GM12873 (cell line): ENCODE measurements at regions not wholly inside any gene's neighbourhood (a gene's known extent, or its start where the extent isn't known, plus 50 kb on each side); places are given as distances from the start of the nearest gene placed in this dataset.

Experiments used
- TF ChIP-seq, protein P1 (sequence below): IDR thresholded peaks from 2 replicates; pipeline ENCODE4 v1.5.1; 2012; ENCODE audit warnings: low read depth, mild to moderate bottlenecking, moderate library complexity, low read length, control low read depth; ENCODE audit not compliant: insufficient read depth; ENCODE audit errors: missing control alignments

- TF ChIP-seq, protein P1, sequence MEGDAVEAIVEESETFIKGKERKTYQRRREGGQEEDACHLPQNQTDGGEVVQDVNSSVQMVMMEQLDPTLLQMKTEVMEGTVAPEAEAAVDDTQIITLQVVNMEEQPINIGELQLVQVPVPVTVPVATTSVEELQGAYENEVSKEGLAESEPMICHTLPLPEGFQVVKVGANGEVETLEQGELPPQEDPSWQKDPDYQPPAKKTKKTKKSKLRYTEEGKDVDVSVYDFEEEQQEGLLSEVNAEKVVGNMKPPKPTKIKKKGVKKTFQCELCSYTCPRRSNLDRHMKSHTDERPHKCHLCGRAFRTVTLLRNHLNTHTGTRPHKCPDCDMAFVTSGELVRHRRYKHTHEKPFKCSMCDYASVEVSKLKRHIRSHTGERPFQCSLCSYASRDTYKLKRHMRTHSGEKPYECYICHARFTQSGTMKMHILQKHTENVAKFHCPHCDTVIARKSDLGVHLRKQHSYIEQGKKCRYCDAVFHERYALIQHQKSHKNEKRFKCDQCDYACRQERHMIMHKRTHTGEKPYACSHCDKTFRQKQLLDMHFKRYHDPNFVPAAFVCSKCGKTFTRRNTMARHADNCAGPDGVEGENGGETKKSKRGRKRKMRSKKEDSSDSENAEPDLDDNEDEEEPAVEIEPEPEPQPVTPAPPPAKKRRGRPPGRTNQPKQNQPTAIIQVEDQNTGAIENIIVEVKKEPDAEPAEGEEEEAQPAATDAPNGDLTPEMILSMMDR: no peak
Observed at GRCh38 chr9:86997156-86997555, 49.9 kb upstream of the GAS1 start.

DNA sequence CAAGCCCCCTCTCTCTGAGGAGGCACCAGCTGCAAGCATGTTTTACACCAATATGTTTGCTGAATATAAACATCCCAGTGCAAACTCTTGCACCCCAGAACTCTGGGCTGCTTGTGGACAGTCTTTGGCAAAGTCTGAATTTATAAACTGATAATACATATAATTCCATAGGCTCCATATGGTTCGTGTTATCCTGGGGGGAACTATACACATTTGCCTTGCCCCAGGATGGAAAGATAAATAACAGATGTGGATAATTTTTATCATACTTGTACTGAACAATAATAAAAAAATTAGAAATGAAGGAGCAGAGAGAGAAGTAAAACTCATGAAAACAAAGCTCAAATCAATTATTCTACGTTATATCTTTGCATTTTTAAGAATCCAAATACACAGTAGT lies 50.6 kb upstream of the GAS1 start:
- TF ChIP-seq, protein P1: no peak

- TF ChIP-seq, protein P1: no peak
Observed at GRCh38 chr9:87002517-87002916, 55.2 kb upstream of the GAS1 start.

DNA sequence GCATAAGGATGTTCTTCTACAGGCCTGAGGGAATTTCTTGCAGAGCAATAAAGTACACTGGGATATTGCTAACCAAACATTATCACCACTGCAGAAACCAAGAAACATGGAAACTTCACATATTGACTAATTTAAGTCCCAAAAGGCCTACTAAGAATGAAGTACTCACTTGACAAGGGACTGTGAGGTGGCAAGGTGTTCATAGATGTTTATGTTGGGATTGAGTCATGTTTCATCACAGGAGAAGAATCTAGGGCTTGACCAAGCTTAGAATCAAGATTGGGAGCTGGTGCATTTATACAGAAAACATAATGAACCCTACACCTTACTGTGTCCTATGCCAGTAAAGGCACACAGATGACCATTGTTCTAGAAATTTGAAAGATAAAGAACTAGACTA lies 56.7 kb upstream of the GAS1 start:
- TF ChIP-seq, protein P1: no peak

- TF ChIP-seq, protein P1: no peak
Observed at GRCh38 chr9:87006956-87007355, 59.6 kb upstream of the GAS1 start.

GRCh38 chr9:87007711-87008366 lies 60.5 kb upstream of the GAS1 start:
- TF ChIP-seq, protein P1: no peak

GRCh38 chr9:87008667-87009066 lies 61.4 kb upstream of the GAS1 start:
- TF ChIP-seq, protein P1: no peak

GRCh38 chr9:87010626-87011025 lies 63.3 kb upstream of the GAS1 start:
- TF ChIP-seq, protein P1: no peak
